GM21390 (cell line): ENCODE measurements at regions not wholly inside any gene's neighbourhood (a gene's known extent, or its start where the extent isn't known, plus 50 kb on each side); places are given as distances from the start of the nearest gene placed in this dataset.

Experiments
- ATAC-seq: cut with Tn5 transposase; IDR thresholded peaks from one replicate; pipeline ENCODE4 v1.9.1; 2021; ENCODE audit not compliant: unreplicated experiment

GRCh38 chr11:62073061-62073460, 50.8 kb upstream of the INCENP start:
- no peak for ATAC-seq

- ATAC-seq, result no peak
Measured at GRCh38 chr11:62071408-62071807, 52.4 kb upstream of the INCENP start.

GRCh38 chr11:62069986-62070919, 53.6 kb upstream of the INCENP start:
- ATAC-seq, result no peak

GRCh38 chr11:62069374-62069773, 54.4 kb upstream of the INCENP start:
- no peak for ATAC-seq

- ATAC-seq, result no peak
Measured at GRCh38 chr11:62068730-62069129, 55.1 kb upstream of the INCENP start.

- no peak for ATAC-seq
Measured at GRCh38 chr11:62067741-62068140, 56.1 kb upstream of the INCENP start.

GRCh38 chr11:62064221-62064620, 59.6 kb upstream of the INCENP start:
- no peak for ATAC-seq

GRCh38 chr11:62062223-62062861, 61.5 kb upstream of the INCENP start:
- no peak for ATAC-seq

GRCh38 chr11:62061356-62062222, 62.2 kb upstream of the INCENP start:
- ATAC-seq, result no peak

- no peak for ATAC-seq
Measured at GRCh38 chr11:62057069-62057468, 66.7 kb upstream of the INCENP start.

- ATAC-seq, result no peak
Measured at GRCh38 chr11:62055970-62056369, 67.8 kb upstream of the INCENP start.

GRCh38 chr11:62054484-62055121, 69.2 kb upstream of the INCENP start:
- ATAC-seq, result no peak

- ATAC-seq, result no peak
Measured at GRCh38 chr11:62054081-62054480, 69.7 kb upstream of the INCENP start.

- no peak for ATAC-seq
Measured at GRCh38 chr11:62050716-62051115, 73.1 kb upstream of the INCENP start.

GRCh38 chr11:62048100-62048499, 75.7 kb upstream of the INCENP start:
- ATAC-seq, result no peak

GRCh38 chr11:62046568-62047100, 77.2 kb upstream of the INCENP start:
- no peak for ATAC-seq

- ATAC-seq, result no peak
Measured at GRCh38 chr11:62044639-62045121, 77.2 kb upstream of the FTH1 start.

- no peak for ATAC-seq
Measured at GRCh38 chr11:62035293-62035692, 67.9 kb upstream of the FTH1 start.

- ATAC-seq, result no peak
Measured at GRCh38 chr11:62034036-62034338, 66.6 kb upstream of the FTH1 start.

GRCh38 chr11:62033191-62034035, 66.0 kb upstream of the FTH1 start:
- ATAC-seq, result no peak
